ENCODE measurements at regions not wholly inside any gene's neighbourhood (a gene's known extent, or its start where the extent isn't known, plus 50 kb on each side); places are given as distances from the start of the nearest gene placed in this dataset.

DNA sequence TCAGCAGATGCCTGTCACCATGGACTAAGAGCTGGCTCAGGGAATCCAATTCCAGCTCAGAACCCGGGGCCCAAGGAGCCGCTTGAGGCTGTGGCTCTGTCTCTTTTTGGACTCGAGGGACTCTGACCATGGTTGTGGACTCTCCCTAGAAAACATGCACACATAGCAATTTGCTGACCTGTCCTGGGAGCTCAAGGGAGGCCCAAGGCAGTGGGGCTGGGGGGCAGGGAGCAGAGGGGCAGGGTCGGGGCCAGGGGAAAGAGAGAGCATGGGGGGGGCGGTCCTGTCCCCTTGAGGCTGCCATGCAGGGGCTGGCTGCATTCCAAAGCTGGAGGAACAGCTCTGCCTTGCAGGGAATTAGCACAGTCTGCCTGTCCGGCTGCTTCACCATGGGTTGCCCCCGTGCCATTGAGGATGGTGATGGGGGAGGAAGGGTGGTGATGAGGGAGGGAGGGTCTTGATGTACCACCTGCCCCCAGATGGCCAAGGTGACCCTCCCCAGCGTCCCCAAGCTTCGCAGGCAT lies 190.1 kb downstream of the GOLGA6L6 start:
- H2BK20ac ChIP-seq (ENCODE audit: low read depth, low read length): no peak overlapping the region
- ChIA-PET POLR2A (ENCODE audit: unreplicated experiment) (no interaction called here), CTCF (no interaction called here)
- no peak overlapping the region for H2AK9ac ChIP-seq (replicated peaks; ENCODE audit: low read depth, low read length, poor library complexity)
- no peak overlapping the region for H2BK15ac ChIP-seq (ENCODE audit: low read depth, low read length)
- H3K27ac ChIP-seq (ENCODE audit: insufficient read depth, low read length): no peak overlapping the region
- no peak overlapping the region for H3K14ac ChIP-seq (replicated peaks; ENCODE audit: low read depth, low read length)
- H4K91ac ChIP-seq (ENCODE audit: insufficient read depth, low read depth, low read length): no peak overlapping the region
- no peak overlapping the region for H3K56ac ChIP-seq (ENCODE audit: extremely low read depth, insufficient read depth, low read length)
- no peak overlapping the region for H3K4ac ChIP-seq (ENCODE audit: low read depth, low read length)
- no peaks in the 10 kb centered on the region for H3K9me1 ChIP-seq (ENCODE audit: insufficient read depth, low read length)
- H3K27me3 ChIP-seq (ENCODE audit: control insufficient read depth, insufficient read depth, low read length): no peaks in the 10 kb centered on the region
- WGBS, 2 experiments (ENCODE audit: extremely low coverage in 2 of 2, insufficient read length in 1 of 2): 36% methylated on average over 6 of the region's 9 CpGs; no CpG with 5 or more reads in 1 of the 2 experiments
- H3K9me3 ChIP-seq (ENCODE audit: control insufficient read depth, insufficient read depth, low read length): peaks cover 79% of the 10 kb centered on the region
- H3K4me2 ChIP-seq (ENCODE audit: low read depth, low read length): no peak overlapping the region
- no peak overlapping the region for H4K8ac ChIP-seq (ENCODE audit: low read depth in 2 of 2, low read length in 2 of 2)
- H3K4me1 ChIP-seq (ENCODE audit: control insufficient read depth, insufficient read depth, low read length): no peaks in the 10 kb centered on the region
- H4K20me1 ChIP-seq (ENCODE audit: insufficient read depth, low read length): no peaks in the 10 kb centered on the region
- dilution Hi-C loops (cut with HindIII; ENCODE audit: low sequenced_read_pairs, unreplicated experiment): no loop called here
- no peak overlapping the region for H2AFZ ChIP-seq (replicated peaks; ENCODE audit: low read length, poor library complexity)
- DNase-seq: no peak
- H3K36me3 ChIP-seq (ENCODE audit: control insufficient read depth, insufficient read depth, low read length): no peaks in the 10 kb centered on the region
- H2BK120ac ChIP-seq (ENCODE audit: low read depth, low read length): no peak overlapping the region
- H2AK5ac ChIP-seq (ENCODE audit: low read depth, low read length): no peak overlapping the region
- H3K23ac ChIP-seq (ENCODE audit: low read depth, low read length): no peak overlapping the region
- H2BK5ac ChIP-seq (ENCODE audit: low read depth, low read length, poor library complexity, severe bottlenecking): no peak overlapping the region
- no peak for ATAC-seq (ENCODE audit: low read depth)
- BruUV-seq (replicated peaks): no TSS peak
- in situ Hi-C loops (cut with MboI; ENCODE audit: low sequenced_read_pairs): loop anchor here (5.0 to 10.0 kb wide), 2 partner anchors 51 to 147 kb away; no protein-coding TSS in a partner anchor
- H4K5ac ChIP-seq (ENCODE audit: low read depth, low read length): no peak overlapping the region
- TF ChIP-seq BHLHE40 (IDR thresholded peaks at IDR 0.05; ENCODE audit: low read depth, low read length): no peak
- TF ChIP-seq MAFK (IDR thresholded peaks at IDR 0.05; ENCODE audit: low read depth, low read length): no peak
- TF ChIP-seq NFE2L2 (IDR thresholded peaks at IDR 0.05; ENCODE audit: low read depth, low read length): no peak
- TF ChIP-seq RCOR1 (IDR thresholded peaks at IDR 0.05; ENCODE audit: insufficient replicate concordance, low read length): no peak
- no peak for TF ChIP-seq SMC3 (IDR thresholded peaks at IDR 0.05; ENCODE audit: low read depth, low read length)
- TF ChIP-seq RAD21 (IDR thresholded peaks at IDR 0.05; ENCODE audit: low read length): no peak
- TF ChIP-seq, protein P1, sequence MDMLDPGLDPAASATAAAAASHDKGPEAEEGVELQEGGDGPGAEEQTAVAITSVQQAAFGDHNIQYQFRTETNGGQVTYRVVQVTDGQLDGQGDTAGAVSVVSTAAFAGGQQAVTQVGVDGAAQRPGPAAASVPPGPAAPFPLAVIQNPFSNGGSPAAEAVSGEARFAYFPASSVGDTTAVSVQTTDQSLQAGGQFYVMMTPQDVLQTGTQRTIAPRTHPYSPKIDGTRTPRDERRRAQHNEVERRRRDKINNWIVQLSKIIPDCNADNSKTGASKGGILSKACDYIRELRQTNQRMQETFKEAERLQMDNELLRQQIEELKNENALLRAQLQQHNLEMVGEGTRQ (IDR thresholded peaks at IDR 0.05; ENCODE audit: low read depth, low read length): no peak
- TF ChIP-seq POLR2A (IDR thresholded peaks at IDR 0.05; ENCODE audit: low read depth, low read length): no peak
- no peak for TF ChIP-seq CEBPB (IDR thresholded peaks at IDR 0.05; ENCODE audit: low read depth, low read length)
- TF ChIP-seq, protein P2, sequence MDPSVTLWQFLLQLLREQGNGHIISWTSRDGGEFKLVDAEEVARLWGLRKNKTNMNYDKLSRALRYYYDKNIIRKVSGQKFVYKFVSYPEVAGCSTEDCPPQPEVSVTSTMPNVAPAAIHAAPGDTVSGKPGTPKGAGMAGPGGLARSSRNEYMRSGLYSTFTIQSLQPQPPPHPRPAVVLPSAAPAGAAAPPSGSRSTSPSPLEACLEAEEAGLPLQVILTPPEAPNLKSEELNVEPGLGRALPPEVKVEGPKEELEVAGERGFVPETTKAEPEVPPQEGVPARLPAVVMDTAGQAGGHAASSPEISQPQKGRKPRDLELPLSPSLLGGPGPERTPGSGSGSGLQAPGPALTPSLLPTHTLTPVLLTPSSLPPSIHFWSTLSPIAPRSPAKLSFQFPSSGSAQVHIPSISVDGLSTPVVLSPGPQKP (IDR thresholded peaks at IDR 0.05; ENCODE audit: borderline replicate concordance, low read depth, low read length): no peak
- no peak for TF ChIP-seq RFX5 (IDR thresholded peaks at IDR 0.05; ENCODE audit: low read depth, low read length)
- no peak for TF ChIP-seq FOS (IDR thresholded peaks at IDR 0.05; ENCODE audit: low read depth, low read length)
- TF ChIP-seq CHD1 (IDR thresholded peaks at IDR 0.05; ENCODE audit: low read depth, low read length): no peak
- no peak for TF ChIP-seq MAZ (IDR thresholded peaks at IDR 0.05; ENCODE audit: borderline replicate concordance, low read depth, low read length)
- no peak for TF ChIP-seq MXI1 (IDR thresholded peaks at IDR 0.05; ENCODE audit: borderline replicate concordance, low read depth, low read length)
- TF ChIP-seq, protein P3, sequence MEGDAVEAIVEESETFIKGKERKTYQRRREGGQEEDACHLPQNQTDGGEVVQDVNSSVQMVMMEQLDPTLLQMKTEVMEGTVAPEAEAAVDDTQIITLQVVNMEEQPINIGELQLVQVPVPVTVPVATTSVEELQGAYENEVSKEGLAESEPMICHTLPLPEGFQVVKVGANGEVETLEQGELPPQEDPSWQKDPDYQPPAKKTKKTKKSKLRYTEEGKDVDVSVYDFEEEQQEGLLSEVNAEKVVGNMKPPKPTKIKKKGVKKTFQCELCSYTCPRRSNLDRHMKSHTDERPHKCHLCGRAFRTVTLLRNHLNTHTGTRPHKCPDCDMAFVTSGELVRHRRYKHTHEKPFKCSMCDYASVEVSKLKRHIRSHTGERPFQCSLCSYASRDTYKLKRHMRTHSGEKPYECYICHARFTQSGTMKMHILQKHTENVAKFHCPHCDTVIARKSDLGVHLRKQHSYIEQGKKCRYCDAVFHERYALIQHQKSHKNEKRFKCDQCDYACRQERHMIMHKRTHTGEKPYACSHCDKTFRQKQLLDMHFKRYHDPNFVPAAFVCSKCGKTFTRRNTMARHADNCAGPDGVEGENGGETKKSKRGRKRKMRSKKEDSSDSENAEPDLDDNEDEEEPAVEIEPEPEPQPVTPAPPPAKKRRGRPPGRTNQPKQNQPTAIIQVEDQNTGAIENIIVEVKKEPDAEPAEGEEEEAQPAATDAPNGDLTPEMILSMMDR (conservative IDR thresholded peaks at IDR 0.05; ENCODE audit: low read depth, low read length): no peak
- intact Hi-C loops (cut with micrococcal nuclease): no loop called here
- H3K4me3 ChIP-seq (ENCODE audit: insufficient read depth, low read depth, low read length): no peak overlapping the region
- no peak overlapping the region for H3K18ac ChIP-seq (ENCODE audit: low read depth, low read length)
- H3K79me1 ChIP-seq (ENCODE audit: low read depth in 1 of 2, low read length in 2 of 2): no peaks in the 10 kb centered on the region
- no peak overlapping the region for H3K9ac ChIP-seq (ENCODE audit: low read depth, low read length)
